ENCODE measurements at regions not wholly inside any gene's neighbourhood (a gene's known extent, or its start where the extent isn't known, plus 50 kb on each side); places are given as distances from the start of the nearest gene placed in this dataset.

DNA sequence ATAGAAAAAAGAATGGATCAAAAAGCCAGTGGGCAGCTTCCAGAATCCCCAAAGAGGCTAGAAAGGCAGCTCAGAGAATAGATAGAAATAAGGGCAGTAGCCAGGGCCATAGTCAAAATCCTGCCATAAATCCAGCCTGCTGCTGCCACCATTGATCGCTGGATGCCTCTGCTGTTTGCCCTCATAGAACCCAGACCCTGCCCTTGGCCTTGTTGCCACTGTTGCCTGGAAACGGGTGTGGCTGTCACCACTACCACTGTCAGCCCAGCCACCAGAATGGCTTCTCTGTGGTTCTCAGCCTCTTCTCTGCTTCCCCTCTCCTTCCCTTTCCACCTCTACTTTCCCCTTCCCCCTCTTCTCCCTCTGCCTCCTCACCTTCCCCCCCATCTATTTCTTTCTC lies 57.8 kb downstream of the HHEX start:
- TF ChIP-seq, protein P1, sequence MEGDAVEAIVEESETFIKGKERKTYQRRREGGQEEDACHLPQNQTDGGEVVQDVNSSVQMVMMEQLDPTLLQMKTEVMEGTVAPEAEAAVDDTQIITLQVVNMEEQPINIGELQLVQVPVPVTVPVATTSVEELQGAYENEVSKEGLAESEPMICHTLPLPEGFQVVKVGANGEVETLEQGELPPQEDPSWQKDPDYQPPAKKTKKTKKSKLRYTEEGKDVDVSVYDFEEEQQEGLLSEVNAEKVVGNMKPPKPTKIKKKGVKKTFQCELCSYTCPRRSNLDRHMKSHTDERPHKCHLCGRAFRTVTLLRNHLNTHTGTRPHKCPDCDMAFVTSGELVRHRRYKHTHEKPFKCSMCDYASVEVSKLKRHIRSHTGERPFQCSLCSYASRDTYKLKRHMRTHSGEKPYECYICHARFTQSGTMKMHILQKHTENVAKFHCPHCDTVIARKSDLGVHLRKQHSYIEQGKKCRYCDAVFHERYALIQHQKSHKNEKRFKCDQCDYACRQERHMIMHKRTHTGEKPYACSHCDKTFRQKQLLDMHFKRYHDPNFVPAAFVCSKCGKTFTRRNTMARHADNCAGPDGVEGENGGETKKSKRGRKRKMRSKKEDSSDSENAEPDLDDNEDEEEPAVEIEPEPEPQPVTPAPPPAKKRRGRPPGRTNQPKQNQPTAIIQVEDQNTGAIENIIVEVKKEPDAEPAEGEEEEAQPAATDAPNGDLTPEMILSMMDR (IDR thresholded peaks at IDR 0.05; ENCODE audit: insufficient read depth, low read length, poor library complexity, severe bottlenecking), result no peak
- TF ChIP-seq EZH2phosphoT487 (conservative IDR thresholded peaks at IDR 0.05; ENCODE audit: low read length), result no peak
